Hepatocyte (in vitro differentiated cells): ENCODE measurements at regions not wholly inside any gene's neighbourhood (a gene's known extent, or its start where the extent isn't known, plus 50 kb on each side); places are given as distances from the start of the nearest gene placed in this dataset.

Source experiments
- DNase-seq: peaks from one replicate; pipeline ENCODE4 v3.0.0-alpha.2; 2016; ENCODE audit warnings: low spot score
- H2AFZ ChIP-seq: fragments of 200-600 bp; sonication (generic); 2 replicates; pipeline ENCODE4 v1.6.0; 2016; ENCODE audit warnings: antibody characterized with exemption, mild to moderate bottlenecking
- H3K27ac ChIP-seq: fragments of 200-600 bp; sonication (generic); 2 replicates; pipeline ENCODE4 v1.5.1; 2016; ENCODE audit warnings: mild to moderate bottlenecking
- H3K27me3 ChIP-seq: fragments of 200-600 bp; sonication (generic); 2 replicates; pipeline ENCODE4 v1.6.1; 2016
- H3K36me3 ChIP-seq: fragments of 200-600 bp; sonication (generic); replicated peaks from 2 replicates; pipeline ENCODE4 v1.5.1; 2016; ENCODE audit warnings: low read depth; ENCODE audit not compliant: insufficient read depth
- H3K4me1 ChIP-seq: fragments of 200-600 bp; sonication (generic); 2 replicates; pipeline ENCODE4 v1.5.1; 2016; ENCODE audit warnings: mild to moderate bottlenecking, moderate library complexity; ENCODE audit not compliant: insufficient read depth
- H3K4me2 ChIP-seq: fragments of 200-600 bp; sonication (generic); 2 replicates; pipeline ENCODE4 v1.6.0; 2016
- H3K4me3 ChIP-seq: fragments of 200-600 bp; sonication (generic); 2 replicates; pipeline ENCODE4 v1.5.1; 2016; ENCODE audit warnings: mild to moderate bottlenecking
- H3K79me2 ChIP-seq: fragments of 200-600 bp; sonication (generic); 2 replicates; pipeline ENCODE4 v1.6.0; 2017; ENCODE audit warnings: mild to moderate bottlenecking
- H3K9me2 ChIP-seq: fragments of 200-600 bp; sonication (generic); replicated peaks from 2 replicates; pipeline ENCODE4 v1.6.0; 2017; ENCODE audit warnings: mild to moderate bottlenecking; ENCODE audit not compliant: insufficient read depth
- H3K9me3 ChIP-seq: fragments of 200-600 bp; sonication (generic); 2 replicates; pipeline ENCODE4 v1.5.1; 2016; ENCODE audit warnings: low read depth, mild to moderate bottlenecking
- H4K20me1 ChIP-seq: fragments of 200-600 bp; sonication (generic); 2 replicates; pipeline ENCODE4 v1.6.0; 2016; ENCODE audit warnings: mild to moderate bottlenecking; ENCODE audit not compliant: insufficient read depth, poor library complexity, severe bottlenecking
- CTCF ChIP-seq: fragments of 200-600 bp; sonication (generic); IDR thresholded peaks from 2 replicates; pipeline ENCODE4 v1.5.1; 2016; ENCODE audit warnings: antibody characterized with exemption, mild to moderate bottlenecking; ENCODE audit not compliant: poor library complexity
- EZH2 ChIP-seq: fragments of 200-600 bp; sonication (generic); IDR thresholded peaks from 2 replicates; pipeline ENCODE4 v1.6.1; 2016; ENCODE audit warnings: antibody characterized with exemption, mild to moderate bottlenecking, borderline replicate concordance
- EZH2phosphoT487 ChIP-seq: fragments of 200-600 bp; sonication (generic); IDR thresholded peaks from one replicate; pipeline ENCODE4 v1.6.1; 2018; ENCODE audit warnings: antibody characterized with exemption, mild to moderate bottlenecking, low read depth, moderate library complexity; ENCODE audit not compliant: unreplicated experiment, severe bottlenecking
- WGBS: methylation state at CpG from one replicate; pipeline ENCODE4 v1.1.6; 2016; ENCODE audit warnings: low lambda C conversion rate; ENCODE audit errors: missing lambda C conversion rate; 5-methylcytosine and 5-hydroxymethylcytosine counted together

- TF ChIP-seq EZH2, result no peak
- TF ChIP-seq EZH2phosphoT487, result no peak
- no peak for TF ChIP-seq CTCF
- H3K27me3 ChIP-seq, result no peaks in the 10 kb centered on the region
- no peaks in the 10 kb centered on the region for H3K79me2 ChIP-seq
- WGBS, result 95% methylated on average over 1 of the region's 1 CpG
- no peak for DNase-seq
- H3K36me3 ChIP-seq, result no peaks in the 10 kb centered on the region
- no peaks in the 10 kb centered on the region for H3K9me2 ChIP-seq
- no peak overlapping the region for H3K27ac ChIP-seq
- no peaks in the 10 kb centered on the region for H3K4me1 ChIP-seq
- H3K9me3 ChIP-seq, result no peaks in the 10 kb centered on the region
- no peak overlapping the region for H2AFZ ChIP-seq
- H3K4me3 ChIP-seq, result no peak overlapping the region
- H4K20me1 ChIP-seq, result no peaks in the 10 kb centered on the region
- no peak overlapping the region for H3K4me2 ChIP-seq
These were observed 129.1 kb upstream of the THBS2 start for GRCh38 chr6:169382735-169383134.

- Histone ChIP-seq H3K27ac (no peak overlapping the region), H3K27me3 (no peaks in the 10 kb centered on the region), H3K79me2 (no peaks in the 10 kb centered on the region), H3K9me3 (no peaks in the 10 kb centered on the region), H4K20me1 (no peaks in the 10 kb centered on the region), H2AFZ (no peak overlapping the region), H3K4me3 (no peak overlapping the region), H3K9me2 (no peaks in the 10 kb centered on the region), H3K36me3 (no peaks in the 10 kb centered on the region), H3K4me1 (no peaks in the 10 kb centered on the region), H3K4me2 (no peak overlapping the region)
- no peak for TF ChIP-seq EZH2phosphoT487
- TF ChIP-seq CTCF, result no peak
- WGBS, result 82% methylated on average over 6 of the region's 6 CpGs
- DNase-seq, result no peak
These were observed 128.3 kb upstream of the THBS2 start for GRCh38 chr6:169381988-169382387.

- Histone ChIP-seq H3K36me3 (no peaks in the 10 kb centered on the region), H3K27me3 (no peaks in the 10 kb centered on the region), H3K9me2 (no peaks in the 10 kb centered on the region), H3K79me2 (no peaks in the 10 kb centered on the region), H2AFZ (no peak overlapping the region), H4K20me1 (no peaks in the 10 kb centered on the region), H3K4me1 (no peaks in the 10 kb centered on the region), H3K27ac (no peak overlapping the region), H3K9me3 (no peaks in the 10 kb centered on the region), H3K4me3 (no peak overlapping the region), H3K4me2 (no peak overlapping the region)
- no peak for DNase-seq
- WGBS, result 80% methylated on average over 8 of the region's 8 CpGs
- TF ChIP-seq CTCF, result no peak
- no peak for TF ChIP-seq EZH2phosphoT487
- no peak for TF ChIP-seq EZH2
These were observed 126.8 kb upstream of the THBS2 start for GRCh38 chr6:169380493-169380892.

DNA sequence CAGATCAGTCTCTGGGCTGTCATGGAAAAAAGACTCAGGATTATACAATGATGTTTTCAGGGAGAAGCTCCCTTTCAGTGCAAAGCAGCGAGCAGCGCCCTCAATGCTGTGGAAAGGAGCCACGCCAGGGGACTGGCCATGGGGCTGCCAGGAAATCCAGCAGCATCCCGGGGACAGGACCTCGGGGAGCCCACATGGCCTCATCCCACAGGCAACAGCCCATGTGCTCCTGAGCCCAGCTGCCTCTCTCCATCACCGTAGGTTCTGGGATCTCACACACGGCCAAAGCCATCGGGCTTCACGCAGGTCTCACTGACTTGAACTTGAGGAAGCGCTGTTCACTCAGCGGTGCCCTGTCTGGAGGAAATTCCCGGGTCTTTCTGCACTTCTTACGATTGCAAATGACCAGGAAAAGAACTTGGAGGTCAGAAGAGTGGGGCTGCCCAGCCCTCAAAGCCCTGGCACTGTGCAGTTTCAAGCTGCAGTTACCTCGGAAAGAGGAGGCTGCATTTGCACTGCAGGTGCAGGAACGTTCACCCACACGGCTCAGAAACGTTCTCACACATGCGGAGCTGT, 125.9 kb upstream of the THBS2 start:
- H3K27ac ChIP-seq, result no peak overlapping the region
- H3K4me3 ChIP-seq, result no peak overlapping the region
- no peaks in the 10 kb centered on the region for H3K27me3 ChIP-seq
- no peaks in the 10 kb centered on the region for H4K20me1 ChIP-seq
- no peak overlapping the region for H3K4me2 ChIP-seq
- no peaks in the 10 kb centered on the region for H3K79me2 ChIP-seq
- H2AFZ ChIP-seq, result no peak overlapping the region
- no peaks in the 10 kb centered on the region for H3K9me3 ChIP-seq
- H3K9me2 ChIP-seq, result no peaks in the 10 kb centered on the region
- no peaks in the 10 kb centered on the region for H3K4me1 ChIP-seq
- H3K36me3 ChIP-seq, result no peaks in the 10 kb centered on the region
- no peak for DNase-seq
- TF ChIP-seq CTCF (no peak), EZH2phosphoT487 (no peak), EZH2 (no peak)
- 90% methylated on average over 18 of the region's 18 CpGs for WGBS
